ENCODE measurements at regions not wholly inside any gene's neighbourhood (a gene's known extent, or its start where the extent isn't known, plus 50 kb on each side); places are given as distances from the start of the nearest gene placed in this dataset.

DNA sequence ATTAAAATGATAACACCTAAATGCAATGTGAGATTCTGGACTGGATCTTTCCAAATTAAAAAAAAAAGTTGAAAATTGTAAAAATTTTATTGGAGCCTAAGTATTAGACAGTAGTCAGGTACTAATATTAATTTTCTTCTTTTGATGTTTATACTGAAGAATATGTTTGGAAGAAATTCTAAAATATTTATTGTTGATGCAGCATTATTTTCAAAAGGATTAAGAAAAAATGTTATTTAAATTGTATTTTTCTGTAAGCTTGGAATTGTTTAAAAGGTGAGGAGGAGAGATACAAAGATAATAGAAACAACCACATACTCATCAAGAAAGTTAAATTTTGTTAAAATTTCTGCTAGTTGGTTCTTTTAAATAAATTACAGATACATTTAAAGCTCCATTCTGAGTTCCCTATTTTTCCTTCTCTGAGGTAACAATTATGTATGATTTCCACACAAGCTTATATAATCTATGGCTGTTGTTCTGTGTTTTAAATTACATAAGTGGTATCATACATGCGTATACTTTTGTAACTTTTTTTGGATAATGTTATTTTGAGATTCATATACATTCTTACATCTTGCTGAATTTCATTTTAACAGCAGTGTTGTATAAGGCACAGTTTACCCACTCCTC is 180.3 kb upstream of the RGS18 start:
- Histone ChIP-seq H3K9ac (ENCODE audit: insufficient read length, low read depth) (no peak overlapping the region), H3K4me1 (ENCODE audit: insufficient read depth, insufficient read length) (no peaks in the 10 kb centered on the region), H3K4me3 (ENCODE audit: insufficient read length, low read depth) (no peak overlapping the region), H3K27me3 (ENCODE audit: insufficient read depth, insufficient read length) (no peaks in the 10 kb centered on the region), H3K36me3 (ENCODE audit: insufficient read depth, insufficient read length, low read length) (no peaks in the 10 kb centered on the region), H3K9me3 (ENCODE audit: insufficient read depth, low read length) (peaks cover 20% of the 10 kb centered on the region)
- DNase-seq (ENCODE audit: low read depth, low spot score), result no peak
- TF ChIP-seq SUZ12 (IDR thresholded peaks at IDR 0.05; ENCODE audit: extremely low read depth, insufficient read depth, insufficient read length) (no peak), ZNF274 (IDR thresholded peaks at IDR 0.05; ENCODE audit: low read depth, low read length) (no peak), YY1 (IDR thresholded peaks at IDR 0.05; ENCODE audit: insufficient read depth, insufficient read length) (no peak)

DNA sequence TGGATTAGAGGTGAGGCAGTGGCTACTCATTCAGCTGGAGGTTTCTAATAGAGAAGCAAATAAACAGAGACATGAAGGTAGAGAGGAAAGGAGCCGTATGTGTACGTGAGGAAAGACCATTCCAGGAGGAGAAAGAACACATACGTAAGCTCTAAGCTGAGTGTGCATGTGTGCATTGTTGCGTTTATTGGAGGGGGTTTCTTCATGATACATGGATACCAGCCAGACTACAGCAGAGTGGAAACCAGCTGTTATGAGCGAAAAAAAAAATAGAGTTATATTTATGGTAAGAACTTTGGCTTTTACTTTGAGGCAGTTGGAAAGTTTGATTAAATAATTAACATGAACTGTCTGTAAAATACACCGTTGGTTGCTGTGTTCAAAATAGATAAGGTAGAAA is 173.4 kb upstream of the RGS18 start:
- H3K4me1 ChIP-seq (ENCODE audit: insufficient read depth, insufficient read length), result no peaks in the 10 kb centered on the region
- no peak overlapping the region for H3K4me3 ChIP-seq (ENCODE audit: insufficient read length, low read depth)
- no peak for DNase-seq (ENCODE audit: low read depth, low spot score)
- TF ChIP-seq SUZ12 (IDR thresholded peaks at IDR 0.05; ENCODE audit: extremely low read depth, insufficient read depth, insufficient read length) (no peak), YY1 (IDR thresholded peaks at IDR 0.05; ENCODE audit: insufficient read depth, insufficient read length) (no peak), ZNF274 (IDR thresholded peaks at IDR 0.05; ENCODE audit: low read depth, low read length) (no peak)
- no peak overlapping the region for H3K9ac ChIP-seq (ENCODE audit: insufficient read length, low read depth)
- no peaks in the 10 kb centered on the region for H3K27me3 ChIP-seq (ENCODE audit: insufficient read depth, insufficient read length)
- no peaks in the 10 kb centered on the region; the same call in 1 of the 2 replicates for H3K9me3 ChIP-seq (ENCODE audit: insufficient read depth, low read length)
- no peaks in the 10 kb centered on the region for H3K36me3 ChIP-seq (ENCODE audit: insufficient read depth, insufficient read length, low read length)

DNA sequence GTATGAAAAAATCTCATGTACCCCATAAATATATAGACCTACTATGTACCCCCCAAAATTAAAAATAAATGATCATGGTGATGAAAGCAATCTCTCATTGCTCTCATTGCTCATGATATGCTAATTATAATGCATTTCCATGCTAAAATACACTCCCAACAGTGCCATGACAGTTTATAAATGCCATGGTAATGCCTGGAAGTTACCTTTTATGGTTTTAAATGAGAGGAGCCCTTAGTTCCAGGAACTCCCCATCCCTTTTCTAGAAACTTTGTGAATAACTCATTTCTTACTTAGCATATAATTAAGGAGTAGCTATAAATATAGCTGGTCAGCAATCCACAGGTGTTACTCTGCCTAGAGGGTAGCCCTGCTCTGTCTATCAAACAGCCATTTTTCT is 166.1 kb upstream of the RGS18 start:
- H3K36me3 ChIP-seq (ENCODE audit: insufficient read depth, insufficient read length, low read length), result no peaks in the 10 kb centered on the region
- no peaks in the 10 kb centered on the region for H3K4me1 ChIP-seq (ENCODE audit: insufficient read depth, insufficient read length)
- H3K9ac ChIP-seq (ENCODE audit: insufficient read length, low read depth), result no peak overlapping the region
- no peak overlapping the region for H3K4me3 ChIP-seq (ENCODE audit: insufficient read length, low read depth)
- no peak for DNase-seq (ENCODE audit: low read depth, low spot score)
- no peaks in the 10 kb centered on the region for H3K9me3 ChIP-seq (ENCODE audit: insufficient read depth, low read length)
- H3K27me3 ChIP-seq (ENCODE audit: insufficient read depth, insufficient read length), result no peaks in the 10 kb centered on the region
- TF ChIP-seq SUZ12 (IDR thresholded peaks at IDR 0.05; ENCODE audit: extremely low read depth, insufficient read depth, insufficient read length), result no peak
- no peak for TF ChIP-seq ZNF274 (IDR thresholded peaks at IDR 0.05; ENCODE audit: low read depth, low read length)
- TF ChIP-seq YY1 (IDR thresholded peaks at IDR 0.05; ENCODE audit: insufficient read depth, insufficient read length), result no peak

DNA sequence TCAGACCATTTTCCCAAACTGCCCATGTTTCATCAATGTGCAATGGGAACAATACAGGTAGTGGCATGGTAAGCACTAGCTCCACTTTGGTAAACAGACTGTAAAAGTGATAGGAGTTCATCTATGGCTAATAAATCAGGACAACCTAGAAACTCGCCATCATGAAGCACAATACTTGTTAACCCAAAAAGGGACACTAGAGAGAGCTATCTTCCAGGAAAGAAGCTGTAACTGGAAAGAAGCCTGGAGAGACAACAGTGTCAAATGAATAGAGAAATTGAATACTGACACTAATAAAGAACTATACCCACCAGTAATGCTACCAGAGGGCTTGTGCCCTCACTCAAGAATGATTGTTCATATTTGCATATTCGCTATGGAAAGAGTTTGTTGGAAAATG is 164.7 kb upstream of the RGS18 start:
- Histone ChIP-seq H3K9me3 (ENCODE audit: insufficient read depth, low read length) (no peaks in the 10 kb centered on the region), H3K4me1 (ENCODE audit: insufficient read depth, insufficient read length) (no peaks in the 10 kb centered on the region), H3K4me3 (ENCODE audit: insufficient read length, low read depth) (no peak overlapping the region), H3K27me3 (ENCODE audit: insufficient read depth, insufficient read length) (no peaks in the 10 kb centered on the region), H3K9ac (ENCODE audit: insufficient read length, low read depth) (no peak overlapping the region), H3K36me3 (ENCODE audit: insufficient read depth, insufficient read length, low read length) (no peaks in the 10 kb centered on the region)
- TF ChIP-seq ZNF274 (IDR thresholded peaks at IDR 0.05; ENCODE audit: low read depth, low read length) (no peak), YY1 (IDR thresholded peaks at IDR 0.05; ENCODE audit: insufficient read depth, insufficient read length) (no peak), SUZ12 (IDR thresholded peaks at IDR 0.05; ENCODE audit: extremely low read depth, insufficient read depth, insufficient read length) (no peak)
- DNase-seq (ENCODE audit: low read depth, low spot score), result no peak

DNA sequence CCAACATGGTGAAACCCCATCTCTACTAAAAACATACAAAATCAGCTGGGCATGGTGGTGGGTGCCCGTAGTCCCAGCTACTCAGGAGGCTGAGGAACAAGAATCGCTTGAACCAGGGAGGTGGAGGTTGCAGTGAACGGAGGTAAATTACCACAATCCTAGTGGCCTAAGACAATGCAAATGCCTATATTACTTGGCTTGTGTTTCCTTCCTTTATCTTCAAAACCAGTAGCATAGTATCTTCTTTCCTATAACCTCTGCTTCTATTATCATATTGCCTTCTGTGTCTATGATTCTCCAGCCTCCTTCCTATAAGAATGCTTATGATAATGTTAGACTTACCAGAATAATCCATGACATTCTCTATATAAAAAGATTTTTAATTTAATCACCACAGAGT is 156.2 kb upstream of the RGS18 start:
- Histone ChIP-seq H3K4me1 (ENCODE audit: insufficient read depth, insufficient read length) (no peaks in the 10 kb centered on the region), H3K9me3 (ENCODE audit: insufficient read depth, low read length) (no peaks in the 10 kb centered on the region), H3K36me3 (ENCODE audit: insufficient read depth, insufficient read length, low read length) (no peaks in the 10 kb centered on the region), H3K9ac (ENCODE audit: insufficient read length, low read depth) (no peak overlapping the region), H3K27me3 (ENCODE audit: insufficient read depth, insufficient read length) (no peaks in the 10 kb centered on the region), H3K4me3 (ENCODE audit: insufficient read length, low read depth) (no peak overlapping the region)
- no peak for TF ChIP-seq SUZ12 (IDR thresholded peaks at IDR 0.05; ENCODE audit: extremely low read depth, insufficient read depth, insufficient read length)
- no peak for TF ChIP-seq ZNF274 (IDR thresholded peaks at IDR 0.05; ENCODE audit: low read depth, low read length)
- no peak for TF ChIP-seq YY1 (IDR thresholded peaks at IDR 0.05; ENCODE audit: insufficient read depth, insufficient read length)
- DNase-seq (ENCODE audit: low read depth, low spot score), result no peak

DNA sequence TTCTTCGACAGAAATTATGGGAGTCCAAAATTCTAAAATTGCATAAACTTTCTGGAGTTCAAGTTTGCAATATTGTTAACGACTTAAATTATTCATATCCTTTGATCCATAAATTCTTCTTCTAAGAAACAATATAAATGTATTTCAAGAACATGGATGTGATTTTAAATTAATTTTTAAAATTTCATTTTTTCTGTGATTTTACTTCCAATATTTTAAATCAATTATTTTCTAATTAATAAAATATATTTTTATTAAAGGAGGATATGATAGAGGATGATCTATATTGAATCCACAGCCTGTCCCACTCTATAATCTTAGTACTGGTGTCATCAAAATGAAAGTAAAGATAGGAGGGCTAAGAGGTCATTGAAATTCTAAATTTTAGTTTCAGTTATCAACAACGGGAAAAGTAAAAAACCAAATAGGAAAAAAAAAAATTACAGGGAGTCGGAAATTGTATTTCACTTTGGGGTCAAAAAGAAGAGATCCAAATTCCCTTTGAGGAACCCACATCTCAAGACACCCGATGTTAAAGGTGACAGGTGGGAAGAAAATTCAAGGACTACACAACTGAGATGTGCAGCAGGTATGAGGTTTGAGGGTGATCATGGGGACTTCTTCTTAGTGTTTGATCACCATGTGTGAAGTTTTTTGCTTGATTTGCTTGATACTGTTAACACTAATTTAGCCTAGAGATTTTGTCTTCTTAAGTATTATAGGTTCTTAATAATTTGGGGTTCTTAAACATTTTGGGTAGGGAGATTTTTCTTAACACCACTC is 154.8 kb upstream of the RGS18 start:
- Histone ChIP-seq H3K4me3 (ENCODE audit: insufficient read length, low read depth) (no peak overlapping the region), H3K36me3 (ENCODE audit: insufficient read depth, insufficient read length, low read length) (no peaks in the 10 kb centered on the region), H3K9me3 (ENCODE audit: insufficient read depth, low read length) (no peaks in the 10 kb centered on the region), H3K4me1 (ENCODE audit: insufficient read depth, insufficient read length) (no peaks in the 10 kb centered on the region), H3K9ac (ENCODE audit: insufficient read length, low read depth) (no peak overlapping the region), H3K27me3 (ENCODE audit: insufficient read depth, insufficient read length) (no peaks in the 10 kb centered on the region)
- no peak for TF ChIP-seq ZNF274 (IDR thresholded peaks at IDR 0.05; ENCODE audit: low read depth, low read length)
- TF ChIP-seq YY1 (IDR thresholded peaks at IDR 0.05; ENCODE audit: insufficient read depth, insufficient read length), result no peak
- no peak for TF ChIP-seq SUZ12 (IDR thresholded peaks at IDR 0.05; ENCODE audit: extremely low read depth, insufficient read depth, insufficient read length)
- no peak for DNase-seq (ENCODE audit: low read depth, low spot score)

DNA sequence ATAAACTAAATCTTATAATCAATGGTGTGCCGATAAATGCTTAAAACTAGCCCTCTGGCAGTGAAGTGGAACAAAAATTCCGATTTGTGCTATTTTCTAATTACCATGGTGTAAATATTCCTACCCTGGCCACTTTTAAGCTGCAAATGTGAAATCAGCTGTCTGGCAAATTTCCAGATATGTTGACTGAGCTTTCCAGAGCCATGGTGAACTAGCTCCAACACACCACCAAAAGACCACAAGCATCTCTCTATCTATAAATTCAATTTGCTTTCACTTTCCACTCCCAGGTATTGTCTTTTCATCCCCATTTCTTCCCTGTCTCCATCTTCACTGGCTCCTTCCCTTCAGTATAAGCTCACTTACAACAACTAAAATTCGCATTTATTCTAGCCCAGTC is 152.3 kb upstream of the RGS18 start:
- Histone ChIP-seq H3K9me3 (ENCODE audit: insufficient read depth, low read length) (no peaks in the 10 kb centered on the region), H3K4me3 (ENCODE audit: insufficient read length, low read depth) (no peak overlapping the region), H3K9ac (ENCODE audit: insufficient read length, low read depth) (no peak overlapping the region), H3K36me3 (ENCODE audit: insufficient read depth, insufficient read length, low read length) (no peaks in the 10 kb centered on the region), H3K4me1 (ENCODE audit: insufficient read depth, insufficient read length) (no peaks in the 10 kb centered on the region), H3K27me3 (ENCODE audit: insufficient read depth, insufficient read length) (no peaks in the 10 kb centered on the region)
- TF ChIP-seq YY1 (IDR thresholded peaks at IDR 0.05; ENCODE audit: insufficient read depth, insufficient read length) (no peak), SUZ12 (IDR thresholded peaks at IDR 0.05; ENCODE audit: extremely low read depth, insufficient read depth, insufficient read length) (no peak), ZNF274 (IDR thresholded peaks at IDR 0.05; ENCODE audit: low read depth, low read length) (no peak)
- no peak for DNase-seq (ENCODE audit: low read depth, low spot score)

Measured in NT2/D1 (cell line).